ENCODE measurements at regions not wholly inside any gene's neighbourhood (a gene's known extent, or its start where the extent isn't known, plus 50 kb on each side); places are given as distances from the start of the nearest gene placed in this dataset.
"Not testable (repeated sequence)": the region's sequence is repeated elsewhere in the genome, so short reads cannot be mapped to it uniquely, and the experiment has no call there.

DNA sequence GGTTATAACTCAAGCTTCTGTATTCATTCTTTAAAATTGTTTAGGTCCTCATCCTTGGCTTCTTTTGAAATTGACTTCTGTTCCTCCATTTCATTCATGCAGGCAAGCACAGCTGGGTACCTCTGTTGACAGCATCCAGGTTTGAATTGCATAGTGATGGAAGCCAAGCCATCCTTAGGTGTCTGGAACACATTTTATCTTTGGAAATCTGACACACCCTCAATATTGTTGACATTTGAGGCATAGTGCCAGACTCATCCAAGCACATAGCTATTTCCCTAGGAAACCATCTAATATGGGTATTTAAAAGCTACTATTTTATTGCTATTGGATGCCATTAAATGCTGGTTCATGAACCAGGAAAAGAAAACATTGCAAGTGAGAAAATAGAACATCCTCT, 142.1 kb upstream of the PTPRZ1 start:
- no peaks in the 10 kb centered on the region for H3K27me3 ChIP-seq
- peaks cover 12 to 15% of the 10 kb centered on the region in 2 donors for H3K9me3 ChIP-seq
- no peak overlapping the region for H3K4me3 ChIP-seq
- no peak for DNase-seq (ENCODE audit: low spot score in 2 of 2)
- intact Hi-C loops (cut with DNase I; ENCODE audit: low total_unique reads), result no loop called here
- no peaks in the 10 kb centered on the region for H3K4me1 ChIP-seq
- TF ChIP-seq POLR2A (IDR thresholded peaks at IDR 0.05) (no peak), POLR2AphosphoS5 (IDR thresholded peaks at IDR 0.05) (no peak)
- TF ChIP-seq, protein P1, sequence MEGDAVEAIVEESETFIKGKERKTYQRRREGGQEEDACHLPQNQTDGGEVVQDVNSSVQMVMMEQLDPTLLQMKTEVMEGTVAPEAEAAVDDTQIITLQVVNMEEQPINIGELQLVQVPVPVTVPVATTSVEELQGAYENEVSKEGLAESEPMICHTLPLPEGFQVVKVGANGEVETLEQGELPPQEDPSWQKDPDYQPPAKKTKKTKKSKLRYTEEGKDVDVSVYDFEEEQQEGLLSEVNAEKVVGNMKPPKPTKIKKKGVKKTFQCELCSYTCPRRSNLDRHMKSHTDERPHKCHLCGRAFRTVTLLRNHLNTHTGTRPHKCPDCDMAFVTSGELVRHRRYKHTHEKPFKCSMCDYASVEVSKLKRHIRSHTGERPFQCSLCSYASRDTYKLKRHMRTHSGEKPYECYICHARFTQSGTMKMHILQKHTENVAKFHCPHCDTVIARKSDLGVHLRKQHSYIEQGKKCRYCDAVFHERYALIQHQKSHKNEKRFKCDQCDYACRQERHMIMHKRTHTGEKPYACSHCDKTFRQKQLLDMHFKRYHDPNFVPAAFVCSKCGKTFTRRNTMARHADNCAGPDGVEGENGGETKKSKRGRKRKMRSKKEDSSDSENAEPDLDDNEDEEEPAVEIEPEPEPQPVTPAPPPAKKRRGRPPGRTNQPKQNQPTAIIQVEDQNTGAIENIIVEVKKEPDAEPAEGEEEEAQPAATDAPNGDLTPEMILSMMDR (IDR thresholded peaks at IDR 0.05), result no peak
- no peak overlapping the region for H3K27ac ChIP-seq
- H3K36me3 ChIP-seq, result no peaks in the 10 kb centered on the region

DNA sequence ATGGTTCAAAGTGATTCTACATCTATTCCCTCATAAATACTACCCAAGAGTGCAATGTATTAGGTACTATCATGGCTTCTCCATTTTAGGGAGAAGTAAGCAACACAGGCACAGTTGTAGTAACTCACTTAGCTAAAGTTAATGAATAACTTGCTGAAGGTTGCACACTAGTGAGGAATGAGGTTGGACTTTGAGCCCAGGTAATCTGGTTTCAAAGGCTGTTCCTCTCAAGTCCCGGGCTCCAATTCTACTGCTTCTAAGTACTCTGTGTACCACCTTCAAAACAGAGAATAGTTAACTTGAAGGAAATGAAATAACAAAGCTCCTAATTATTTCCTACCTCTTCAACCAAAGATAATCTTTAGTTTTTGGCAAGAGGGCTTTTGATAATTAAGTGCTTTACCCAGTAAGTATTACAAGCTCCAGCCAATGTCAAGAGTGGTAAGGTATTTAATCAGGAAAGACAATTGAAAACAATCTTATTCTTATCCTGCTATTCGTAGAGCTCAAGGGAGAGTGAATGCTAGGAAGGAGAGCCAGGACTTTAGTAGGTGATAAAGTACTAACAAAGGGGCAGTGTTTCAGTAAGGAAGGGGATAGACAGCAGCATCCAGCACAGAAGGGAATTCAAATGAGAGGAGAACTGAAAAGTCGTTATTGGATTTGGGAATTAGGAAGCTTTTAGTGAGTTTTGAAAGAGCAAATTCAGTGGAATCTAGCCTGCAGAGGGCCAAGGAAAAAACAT, 158.2 kb upstream of the PTPRZ1 start:
- Histone ChIP-seq H3K36me3 (no peaks in the 10 kb centered on the region), H3K27me3 (no peaks in the 10 kb centered on the region), H3K27ac (no peak overlapping the region), H3K4me1 (no peaks in the 10 kb centered on the region), H3K9me3 (no peaks in the 10 kb centered on the region), H3K4me3 (no peak overlapping the region)
- intact Hi-C loops (cut with DNase I; ENCODE audit: low total_unique reads), result no loop called here
- no peak for DNase-seq (ENCODE audit: low spot score in 2 of 2)
- TF ChIP-seq POLR2AphosphoS5 (IDR thresholded peaks at IDR 0.05) (no peak), POLR2A (IDR thresholded peaks at IDR 0.05) (no peak)
- TF ChIP-seq, protein P1 (IDR thresholded peaks at IDR 0.05), result no peak

DNA sequence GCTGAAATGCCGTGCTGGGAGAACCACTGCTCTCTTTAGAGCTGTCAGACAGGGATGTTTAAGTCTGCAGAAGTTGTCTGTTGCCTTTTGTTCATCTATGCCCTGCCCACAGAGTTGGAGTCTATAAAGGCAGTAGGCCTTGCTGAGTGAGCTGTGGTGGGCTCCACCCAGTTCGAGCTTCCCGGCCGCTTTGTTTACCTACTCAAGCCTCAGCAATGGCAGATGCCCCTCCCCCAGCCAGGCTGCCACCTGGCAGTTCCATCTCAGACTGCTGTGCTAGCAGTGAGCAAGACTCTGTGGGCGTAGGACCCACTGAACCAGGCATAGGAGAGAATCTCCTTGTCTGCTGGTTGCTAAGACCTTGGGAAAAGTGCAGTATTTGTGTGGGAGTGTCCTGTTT, 160.0 kb upstream of the PTPRZ1 start:
- H3K36me3 ChIP-seq; H3K9me3 ChIP-seq; H3K27ac ChIP-seq; H3K4me3 ChIP-seq; intact Hi-C loops (cut with DNase I; ENCODE audit: low total_unique reads); H3K27me3 ChIP-seq; DNase-seq (ENCODE audit: low spot score in 2 of 2); H3K4me1 ChIP-seq: not testable (repeated sequence)

DNA sequence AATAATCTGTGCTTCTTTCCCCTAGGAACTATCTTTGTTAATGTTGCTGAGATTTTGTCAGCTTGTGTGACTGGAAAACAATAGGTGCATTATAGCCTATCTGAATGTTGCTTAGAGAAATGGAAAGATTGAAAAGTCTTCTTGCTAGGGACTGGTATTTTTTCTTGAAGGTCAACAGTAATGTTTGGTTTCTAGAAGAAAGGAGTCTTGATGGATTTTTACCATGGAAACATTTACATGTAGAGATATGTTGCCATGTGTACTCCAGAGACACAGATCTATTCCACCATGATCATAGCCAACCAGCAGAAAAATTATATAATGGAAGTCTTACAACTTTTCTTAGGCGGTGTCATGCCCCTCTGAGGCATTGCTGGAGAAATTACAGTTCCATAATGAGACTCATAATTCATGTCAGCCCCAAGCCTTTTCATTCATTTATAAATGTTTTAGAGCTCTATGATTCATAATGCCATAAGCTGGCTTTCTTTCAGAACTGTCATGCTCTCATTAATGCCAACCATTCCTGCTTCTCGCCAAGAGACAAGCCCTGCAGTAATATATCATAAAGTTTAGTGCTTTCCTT, 175.1 kb upstream of the PTPRZ1 start:
- no peaks in the 10 kb centered on the region for H3K9me3 ChIP-seq
- intact Hi-C loops (cut with DNase I; ENCODE audit: low total_unique reads), result no loop called here
- H3K27me3 ChIP-seq, result no peaks in the 10 kb centered on the region
- no peak for TF ChIP-seq POLR2AphosphoS5 (IDR thresholded peaks at IDR 0.05)
- no peak for TF ChIP-seq POLR2A (IDR thresholded peaks at IDR 0.05)
- TF ChIP-seq, protein P1 (IDR thresholded peaks at IDR 0.05), result no peak
- no peaks in the 10 kb centered on the region for H3K4me1 ChIP-seq
- H3K36me3 ChIP-seq, result no peaks in the 10 kb centered on the region
- H3K27ac ChIP-seq, result no peak overlapping the region
- H3K4me3 ChIP-seq, result no peak overlapping the region
- DNase-seq (ENCODE audit: low spot score in 2 of 2), result no peak

DNA sequence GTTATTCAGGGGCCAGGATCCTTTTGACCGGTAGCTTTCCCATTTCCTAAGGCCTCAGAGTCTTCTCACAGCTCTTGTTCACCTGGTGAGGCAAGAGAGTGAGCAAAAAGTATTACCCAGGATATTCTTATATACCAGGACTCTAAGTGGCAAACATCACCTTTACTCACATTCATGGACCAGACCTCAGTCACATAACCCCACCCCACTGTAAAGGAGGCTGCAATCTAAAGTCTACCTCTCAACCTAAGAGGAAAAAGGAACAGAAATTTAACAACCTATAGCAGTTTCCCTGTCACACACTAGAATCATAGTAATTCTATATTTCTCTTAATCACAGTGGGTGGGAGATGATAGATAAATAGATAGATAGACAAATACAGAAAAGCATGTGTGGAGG, 176.0 kb upstream of the PTPRZ1 start:
- no peaks in the 10 kb centered on the region for H3K36me3 ChIP-seq
- no peak for TF ChIP-seq POLR2AphosphoS5 (IDR thresholded peaks at IDR 0.05)
- no peak for TF ChIP-seq POLR2A (IDR thresholded peaks at IDR 0.05)
- TF ChIP-seq, protein P1 (IDR thresholded peaks at IDR 0.05), result no peak
- H3K9me3 ChIP-seq, result no peaks in the 10 kb centered on the region
- no peak overlapping the region for H3K4me3 ChIP-seq
- no peaks in the 10 kb centered on the region for H3K27me3 ChIP-seq
- no peak overlapping the region for H3K27ac ChIP-seq
- intact Hi-C loops (cut with DNase I; ENCODE audit: low total_unique reads), result no loop called here
- DNase-seq (ENCODE audit: low spot score in 2 of 2), result no peak
- no peaks in the 10 kb centered on the region for H3K4me1 ChIP-seq

Data from breast epithelium (tissue), 4 donors.